Lower lobe of right lung (tissue), 2 donors: ENCODE measurements at regions not wholly inside any gene's neighbourhood (a gene's known extent, or its start where the extent isn't known, plus 50 kb on each side); places are given as distances from the start of the nearest gene placed in this dataset.

Source experiments
- ATAC-seq, 2 donors: fragments of 200-7000 bp; cut with Tn5 transposase; one replicate each; pipeline ENCODE4 v1.9.1; 2020 to 2022; ENCODE audit warnings: mild to moderate bottlenecking in 2 of 2, moderate library complexity in 2 of 2
- DNase-seq: peaks from one replicate; pipeline ENCODE4 v3.0.0-alpha.2; 2020
- H3K27ac ChIP-seq: fragments of 200-600 bp; one replicate; pipeline ENCODE4 v1.8.0; 2022
- H3K27me3 ChIP-seq: fragments of 200-600 bp; one replicate; pipeline ENCODE4 v1.8.0; 2022; ENCODE audit warnings: low read depth
- H3K36me3 ChIP-seq: fragments of 200-600 bp; one replicate; pipeline ENCODE4 v1.8.0; 2022; ENCODE audit warnings: mild to moderate bottlenecking
- H3K4me1 ChIP-seq: fragments of 200-600 bp; one replicate; pipeline ENCODE4 v1.8.0; 2022
- H3K4me3 ChIP-seq: fragments of 200-600 bp; one replicate; pipeline ENCODE4 v1.8.0; 2022; ENCODE audit warnings: mild to moderate bottlenecking
- H3K9me3 ChIP-seq: fragments of 200-600 bp; one replicate; pipeline ENCODE4 v1.8.0; 2022
- intact Hi-C: fragments of 100-400 bp; cut with DNase I; formaldehyde crosslinking; loops from one replicate; pipeline ENCODE4 v1.11.0; 2022
- TF ChIP-seq, protein P1 (sequence below): fragments of 200-600 bp; IDR thresholded peaks from one replicate; pipeline ENCODE4 v1.8.0; 2022; ENCODE audit warnings: antibody characterized with exemption, mild to moderate bottlenecking
- donor health status: DM: no; HTN: yes; CAD: no; lungs with severe emphysema.

DNA sequence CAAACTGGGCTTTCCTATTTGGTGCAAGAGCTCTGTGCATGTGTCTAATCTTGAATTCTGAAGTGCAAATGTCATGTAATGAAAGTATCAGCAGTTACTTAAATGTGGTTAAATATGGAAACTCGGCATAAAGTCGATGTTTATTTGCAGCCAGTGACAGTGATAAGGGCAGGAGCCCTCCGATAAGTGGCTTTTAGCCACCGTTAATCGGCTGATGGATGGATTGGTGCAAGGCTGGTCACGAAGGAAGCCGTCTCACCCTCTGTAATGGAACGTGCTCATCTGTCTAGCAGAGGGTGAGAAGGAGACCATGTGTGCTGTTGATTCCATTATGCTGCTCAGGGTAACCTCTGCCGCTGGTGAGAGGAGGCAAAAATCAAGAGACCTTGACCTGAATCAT lies 121.8 kb upstream of the PAX6 start:
- Histone ChIP-seq H3K9me3 (no peaks in the 10 kb centered on the region), H3K27me3 (peaks cover 25% of the 10 kb centered on the region), H3K36me3 (no peaks in the 10 kb centered on the region), H3K4me1 (no peaks in the 10 kb centered on the region), H3K4me3 (no peak overlapping the region), H3K27ac (no peak overlapping the region)
- ATAC-seq, result no peak
- TF ChIP-seq, protein P1, sequence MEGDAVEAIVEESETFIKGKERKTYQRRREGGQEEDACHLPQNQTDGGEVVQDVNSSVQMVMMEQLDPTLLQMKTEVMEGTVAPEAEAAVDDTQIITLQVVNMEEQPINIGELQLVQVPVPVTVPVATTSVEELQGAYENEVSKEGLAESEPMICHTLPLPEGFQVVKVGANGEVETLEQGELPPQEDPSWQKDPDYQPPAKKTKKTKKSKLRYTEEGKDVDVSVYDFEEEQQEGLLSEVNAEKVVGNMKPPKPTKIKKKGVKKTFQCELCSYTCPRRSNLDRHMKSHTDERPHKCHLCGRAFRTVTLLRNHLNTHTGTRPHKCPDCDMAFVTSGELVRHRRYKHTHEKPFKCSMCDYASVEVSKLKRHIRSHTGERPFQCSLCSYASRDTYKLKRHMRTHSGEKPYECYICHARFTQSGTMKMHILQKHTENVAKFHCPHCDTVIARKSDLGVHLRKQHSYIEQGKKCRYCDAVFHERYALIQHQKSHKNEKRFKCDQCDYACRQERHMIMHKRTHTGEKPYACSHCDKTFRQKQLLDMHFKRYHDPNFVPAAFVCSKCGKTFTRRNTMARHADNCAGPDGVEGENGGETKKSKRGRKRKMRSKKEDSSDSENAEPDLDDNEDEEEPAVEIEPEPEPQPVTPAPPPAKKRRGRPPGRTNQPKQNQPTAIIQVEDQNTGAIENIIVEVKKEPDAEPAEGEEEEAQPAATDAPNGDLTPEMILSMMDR, result no peak
- no peak for DNase-seq
- intact Hi-C loops, result no loop called here

GRCh38 chr11:31927982-31928381 lies 116.9 kb upstream of the PAX6 start:
- intact Hi-C loops, result no loop called here
- TF ChIP-seq, protein P1, result no peak
- no peaks in the 10 kb centered on the region for H3K9me3 ChIP-seq

DNA sequence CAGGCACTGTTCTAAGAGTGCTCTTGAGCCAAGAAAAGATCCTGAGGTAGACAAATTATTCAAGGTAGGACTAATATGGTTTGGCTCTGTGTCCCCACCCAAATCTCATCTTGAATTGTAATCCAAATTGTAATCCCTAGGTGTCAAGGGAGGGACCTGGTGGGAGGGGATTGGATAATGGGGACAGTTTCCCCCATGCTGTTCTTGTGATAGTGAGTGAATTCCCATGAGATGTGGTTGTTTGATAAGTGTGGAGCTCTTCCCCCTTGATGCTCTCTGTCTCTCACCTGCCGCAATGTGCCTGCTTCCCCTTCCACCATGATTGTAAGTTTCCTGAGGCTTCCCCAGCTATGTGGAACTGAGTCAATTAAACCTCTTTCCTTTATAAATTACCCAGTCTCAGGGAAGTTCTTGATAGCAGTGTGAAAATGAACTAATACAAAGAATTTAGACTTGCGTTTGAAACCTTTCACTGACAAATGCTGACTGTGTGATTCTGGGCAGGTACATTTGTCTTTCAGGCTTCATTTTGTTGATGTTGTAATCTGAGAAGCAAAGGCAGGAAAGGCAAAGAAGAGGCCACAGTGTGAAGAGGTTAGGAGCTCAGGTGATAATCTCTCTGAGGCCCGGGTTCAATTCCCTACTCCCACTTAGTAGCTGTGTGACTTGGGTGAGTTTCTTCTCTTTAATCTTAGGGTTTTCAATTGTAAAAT lies 115.8 kb upstream of the PAX6 start:
- Histone ChIP-seq H3K27ac (no peak overlapping the region), H3K27me3 (no peaks in the 10 kb centered on the region), H3K36me3 (no peaks in the 10 kb centered on the region), H3K4me1 (no peaks in the 10 kb centered on the region), H3K4me3 (no peak overlapping the region), H3K9me3 (no peaks in the 10 kb centered on the region)
- TF ChIP-seq, protein P1, result no peak
- intact Hi-C loops, result no loop called here
- DNase-seq (no peak), ATAC-seq (no peak)

More at GRCh38 chr11:31927982-31928381, 116.9 kb upstream of the PAX6 start:
- ATAC-seq (no peak), DNase-seq (no peak)
- no peaks in the 10 kb centered on the region for H3K36me3 ChIP-seq
- H3K4me1 ChIP-seq, result no peaks in the 10 kb centered on the region
- no peak overlapping the region for H3K4me3 ChIP-seq
- H3K27me3 ChIP-seq, result peaks cover 9% of the 10 kb centered on the region
- no peak overlapping the region for H3K27ac ChIP-seq

GRCh38 chr11:31926106-31926505 lies 115.0 kb upstream of the PAX6 start:
- H3K4me3 ChIP-seq, result no peak overlapping the region
- DNase-seq (no peak), ATAC-seq (no peak)
- H3K4me1 ChIP-seq, result no peaks in the 10 kb centered on the region
- H3K27ac ChIP-seq, result no peak overlapping the region
- intact Hi-C loops, result no loop called here
- H3K27me3 ChIP-seq, result no peaks in the 10 kb centered on the region
- no peaks in the 10 kb centered on the region for H3K9me3 ChIP-seq
- H3K36me3 ChIP-seq, result no peaks in the 10 kb centered on the region
- TF ChIP-seq, protein P1, result no peak

DNA sequence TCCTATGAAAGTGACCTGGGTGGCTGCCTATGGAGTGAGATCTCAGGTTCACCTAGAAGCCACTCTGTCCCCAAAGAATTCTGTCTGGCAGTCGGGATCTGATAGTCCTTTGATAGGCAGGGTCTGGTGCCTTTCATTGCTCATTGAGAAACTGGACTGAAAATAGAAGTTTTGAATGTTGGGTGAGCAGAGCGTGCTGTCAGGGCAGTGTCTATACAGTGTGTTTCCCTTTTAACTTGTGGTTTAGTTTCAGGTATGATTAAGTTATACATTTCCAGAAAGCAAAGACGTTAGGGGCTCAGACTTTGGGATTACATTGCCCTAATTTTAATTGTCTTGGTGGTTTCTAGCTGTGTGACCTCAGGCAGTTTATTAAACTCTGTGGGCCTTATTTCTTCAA lies 111.3 kb upstream of the PAX6 start:
- Histone ChIP-seq H3K27me3 (peaks cover 5% of the 10 kb centered on the region), H3K4me3 (no peak overlapping the region), H3K4me1 (no peaks in the 10 kb centered on the region), H3K36me3 (no peaks in the 10 kb centered on the region), H3K27ac (no peak overlapping the region), H3K9me3 (no peaks in the 10 kb centered on the region)
- DNase-seq (no peak), ATAC-seq (no peak)
- TF ChIP-seq, protein P1, result no peak
- intact Hi-C loops, result no loop called here
